HG03175 (cell line): ENCODE measurements at regions not wholly inside any gene's neighbourhood (a gene's known extent, or its start where the extent isn't known, plus 50 kb on each side); places are given as distances from the start of the nearest gene placed in this dataset.
A peak's percentile ranks its signal among the peaks of the same experiment; 100 is the strongest.

Experiments
- ATAC-seq: cut with Tn5 transposase; IDR thresholded peaks from one replicate; pipeline ENCODE4 v1.9.1; 2021; ENCODE audit warnings: mild to moderate bottlenecking, moderate library complexity; ENCODE audit not compliant: unreplicated experiment

- no peak for ATAC-seq
Measured at GRCh38 chrX:38886112-38886511, 84.9 kb downstream of the MID1IP1 start.

GRCh38 chrX:38887222-38887621 is 86.0 kb downstream of the MID1IP1 start:
- no peak for ATAC-seq

- ATAC-seq, result no peak
Measured at GRCh38 chrX:38890326-38890725, 89.1 kb downstream of the MID1IP1 start.

- no peak for ATAC-seq
Measured at GRCh38 chrX:38890963-38891362, 89.7 kb downstream of the MID1IP1 start.

GRCh38 chrX:38891641-38892413 is 90.6 kb downstream of the MID1IP1 start:
- peak; percentile 94 for ATAC-seq

- no peak for ATAC-seq
Measured at GRCh38 chrX:38893441-38893840, 92.2 kb downstream of the MID1IP1 start.

- ATAC-seq, result no peak
Measured at GRCh38 chrX:38895775-38896174, 94.5 kb downstream of the MID1IP1 start.

- peak; percentile 88 for ATAC-seq
Measured at GRCh38 chrX:38896724-38897298, 95.6 kb downstream of the MID1IP1 start.

GRCh38 chrX:38898261-38898660 is 97.0 kb downstream of the MID1IP1 start:
- ATAC-seq, result no peak

- no peak for ATAC-seq
Measured at GRCh38 chrX:38899650-38900049, 98.4 kb downstream of the MID1IP1 start.

GRCh38 chrX:38900719-38901118 is 99.5 kb downstream of the MID1IP1 start:
- no peak for ATAC-seq

GRCh38 chrX:38902972-38903492 is 101.8 kb downstream of the MID1IP1 start:
- no peak for ATAC-seq

- ATAC-seq, result no peak
Measured at GRCh38 chrX:38916801-38917200, 115.5 kb downstream of the MID1IP1 start.

GRCh38 chrX:38917954-38918353 is 116.7 kb downstream of the MID1IP1 start:
- no peak for ATAC-seq

GRCh38 chrX:38919202-38919601 is 117.9 kb downstream of the MID1IP1 start:
- ATAC-seq, result no peak

GRCh38 chrX:38919853-38920528 is 118.7 kb downstream of the MID1IP1 start:
- no peak for ATAC-seq

GRCh38 chrX:38923451-38923969 is 122.3 kb downstream of the MID1IP1 start:
- no peak for ATAC-seq

GRCh38 chrX:38927592-38927991 is 126.3 kb downstream of the MID1IP1 start:
- no peak for ATAC-seq

GRCh38 chrX:38929966-38930421 is 128.7 kb downstream of the MID1IP1 start:
- ATAC-seq, result no peak

GRCh38 chrX:38930474-38930873 is 129.2 kb downstream of the MID1IP1 start:
- ATAC-seq, result no peak

- ATAC-seq, result no peak
Measured at GRCh38 chrX:38935561-38935960, 134.3 kb downstream of the MID1IP1 start.
